NT2/D1 (cell line): ENCODE measurements at regions not wholly inside any gene's neighbourhood (a gene's known extent, or its start where the extent isn't known, plus 50 kb on each side); places are given as distances from the start of the nearest gene placed in this dataset.

ENCODE experiments used
- SUZ12 ChIP-seq: IDR thresholded peaks from 2 replicates; pipeline ENCODE4 v1.6.1; 2011; ENCODE audit not compliant: insufficient read length, insufficient read depth; ENCODE audit errors: extremely low read depth
- YY1 ChIP-seq: IDR thresholded peaks from 2 replicates; pipeline ENCODE4 v1.6.1; 2011; ENCODE audit not compliant: insufficient read length, insufficient read depth

- TF ChIP-seq SUZ12 = no peak
- TF ChIP-seq YY1 = no peak
Measured at GRCh38 chr2:30358351-30358750, 88.7 kb upstream of the LCLAT1 start.
